Endothelial cell (in vitro differentiated cells): ENCODE measurements at regions not wholly inside any gene's neighbourhood (a gene's known extent, or its start where the extent isn't known, plus 50 kb on each side); places are given as distances from the start of the nearest gene placed in this dataset.

Source experiments
- DNase-seq: peaks from one replicate; pipeline ENCODE4 v3.0.0; 2021; ENCODE audit warnings: low spot score
- H3K27ac Mint-ChIP-seq: one replicate; pipeline ENCODE4 v1.8.0; 2021; ENCODE audit warnings: mixed read lengths, inconsistent platforms; ENCODE audit not compliant: unreplicated experiment
- H3K27me3 Mint-ChIP-seq: one replicate; pipeline ENCODE4 v1.8.0; 2021; ENCODE audit warnings: mild to moderate bottlenecking, moderate library complexity, mixed read lengths, inconsistent platforms; ENCODE audit not compliant: unreplicated experiment
- H3K36me3 Mint-ChIP-seq: one replicate; pipeline ENCODE4 v1.8.0; 2021; ENCODE audit warnings: mild to moderate bottlenecking, low read depth, mixed read lengths, inconsistent platforms; ENCODE audit not compliant: unreplicated experiment
- H3K4me1 Mint-ChIP-seq: one replicate; pipeline ENCODE4 v1.8.0; 2021; ENCODE audit warnings: mild to moderate bottlenecking, mixed read lengths, inconsistent platforms; ENCODE audit not compliant: unreplicated experiment
- H3K4me3 Mint-ChIP-seq: one replicate; pipeline ENCODE4 v1.8.0; 2021; ENCODE audit warnings: mild to moderate bottlenecking, mixed read lengths, inconsistent platforms; ENCODE audit not compliant: unreplicated experiment
- H3K9me3 Mint-ChIP-seq: one replicate; pipeline ENCODE4 v1.8.0; 2021; ENCODE audit warnings: mixed read lengths, inconsistent platforms; ENCODE audit not compliant: unreplicated experiment
- CTCF ChIP-seq: fragments of 200-600 bp; sonication (generic); IDR thresholded peaks from one replicate; pipeline ENCODE4 v1.5.0; 2021; ENCODE audit warnings: antibody characterized with exemption; ENCODE audit not compliant: unreplicated experiment

GRCh38 chr13:61756031-61756430 is 340.4 kb upstream of the PCDH20 start:
- DNase-seq, result no peak
- H3K27me3 Mint-ChIP-seq, result no peaks in the 10 kb centered on the region
- H3K9me3 Mint-ChIP-seq, result no peaks in the 10 kb centered on the region
- no peak overlapping the region for H3K4me3 Mint-ChIP-seq
- no peaks in the 10 kb centered on the region for H3K36me3 Mint-ChIP-seq
- TF ChIP-seq CTCF, result no peak
- no peak overlapping the region for H3K27ac Mint-ChIP-seq
- H3K4me1 Mint-ChIP-seq, result peaks cover 2% of the 10 kb centered on the region

DNA sequence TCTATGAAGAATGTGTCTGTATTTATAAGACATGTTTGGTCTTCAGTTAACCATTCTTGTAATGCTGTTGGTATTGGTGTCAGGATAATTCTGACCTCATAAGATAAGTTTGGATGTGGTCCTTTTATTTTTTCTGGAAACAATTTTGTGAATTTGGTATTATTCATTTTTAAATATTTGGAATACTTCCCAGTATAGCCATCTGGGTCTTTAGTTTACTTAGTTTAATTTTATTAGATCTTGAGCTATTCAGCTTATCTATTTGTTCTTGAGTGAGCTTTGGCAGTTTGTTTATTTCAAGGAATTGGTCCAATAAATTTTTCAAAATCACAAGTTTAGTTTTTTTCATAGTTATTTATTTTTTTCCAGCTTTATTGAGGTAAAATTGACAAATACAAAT is 335.4 kb upstream of the PCDH20 start:
- Mint-ChIP-seq H3K27ac (no peak overlapping the region), H3K27me3 (no peaks in the 10 kb centered on the region), H3K9me3 (no peaks in the 10 kb centered on the region), H3K4me3 (no peak overlapping the region), H3K36me3 (no peaks in the 10 kb centered on the region), H3K4me1 (no peaks in the 10 kb centered on the region)
- no peak for DNase-seq
- TF ChIP-seq CTCF, result no peak

GRCh38 chr13:61738236-61738750 is 322.6 kb upstream of the PCDH20 start:
- DNase-seq, result no peak
- no peak for TF ChIP-seq CTCF
- H3K36me3 Mint-ChIP-seq, result no peaks in the 10 kb centered on the region

GRCh38 chr13:61734683-61735082 is 319.0 kb upstream of the PCDH20 start:
- no peak overlapping the region for H3K4me3 Mint-ChIP-seq
- no peak overlapping the region for H3K27ac Mint-ChIP-seq
- no peaks in the 10 kb centered on the region for H3K9me3 Mint-ChIP-seq
- H3K4me1 Mint-ChIP-seq, result no peaks in the 10 kb centered on the region
- TF ChIP-seq CTCF, result no peak
- H3K27me3 Mint-ChIP-seq, result peaks cover 1% of the 10 kb centered on the region
- no peaks in the 10 kb centered on the region for H3K36me3 Mint-ChIP-seq
- DNase-seq, result no peak

More at GRCh38 chr13:61738236-61738750, 322.6 kb upstream of the PCDH20 start:
- no peak overlapping the region for H3K27ac Mint-ChIP-seq
- H3K4me3 Mint-ChIP-seq, result no peak overlapping the region
- H3K9me3 Mint-ChIP-seq, result no peaks in the 10 kb centered on the region
- no peaks in the 10 kb centered on the region for H3K4me1 Mint-ChIP-seq
- peaks cover 1% of the 10 kb centered on the region for H3K27me3 Mint-ChIP-seq

DNA sequence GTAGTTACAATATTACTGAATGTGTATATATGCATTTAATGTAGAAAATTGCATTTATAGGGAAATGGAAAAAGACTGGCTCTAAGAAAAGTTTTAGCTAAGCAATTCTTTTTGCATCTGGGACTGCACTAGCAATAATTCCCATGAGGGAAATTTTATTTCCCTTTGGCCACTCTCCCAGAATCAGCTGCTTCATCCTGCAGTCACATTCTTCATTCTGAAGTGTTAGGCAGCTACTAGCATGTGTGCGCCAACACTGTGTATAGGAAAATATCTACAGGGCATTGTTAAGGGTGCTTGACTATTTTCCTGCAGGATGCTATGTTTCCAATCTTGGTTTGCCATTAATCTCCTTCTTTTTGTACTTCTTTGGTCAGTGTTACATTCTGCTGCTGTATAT is 312.8 kb upstream of the PCDH20 start:
- Mint-ChIP-seq H3K36me3 (no peaks in the 10 kb centered on the region), H3K27me3 (no peaks in the 10 kb centered on the region), H3K4me1 (no peaks in the 10 kb centered on the region), H3K4me3 (no peak overlapping the region), H3K9me3 (no peaks in the 10 kb centered on the region), H3K27ac (no peak overlapping the region)
- no peak for DNase-seq
- TF ChIP-seq CTCF, result no peak
